Heart right ventricle (tissue), 16 donors: ENCODE measurements at regions not wholly inside any gene's neighbourhood (a gene's known extent, or its start where the extent isn't known, plus 50 kb on each side); places are given as distances from the start of the nearest gene placed in this dataset.
A peak's percentile ranks its signal among the peaks of the same experiment; 100 is the strongest.

Source experiments
- ATAC-seq, 8 donors: fragments of 200-7000 bp; cut with Tn5 transposase; one replicate each; pipeline ENCODE4 v1.9.1; 2020; ENCODE audit warnings: mild to moderate bottlenecking in 8 of 8, moderate library complexity in 8 of 8, moderate number of reproducible peaks in 1 of 8
- DNase-seq, 2 donors: peaks; one replicate each; pipeline ENCODE4 v3.0.0-alpha.2; 2020
- H3K27ac ChIP-seq, 10 donors: fragments of 200-600 bp; sonication (generic) in 2 of 10; one replicate each; pipeline versions ENCODE4 v1.5.0 to v1.8.0; 2020 to 2022; ENCODE audit warnings: mild to moderate bottlenecking in 3 of 10
- H3K27me3 ChIP-seq, 7 donors: fragments of 200-600 bp; one replicate each; pipeline ENCODE4 v1.8.0; 2021 to 2022; ENCODE audit warnings: mild to moderate bottlenecking in 2 of 7
- H3K36me3 ChIP-seq, 9 donors: fragments of 200-600 bp; sonication (generic) in 1 of 9; one replicate each; pipeline versions ENCODE4 v1.5.0 to v1.8.0; 2020 to 2022; ENCODE audit warnings: mild to moderate bottlenecking in 2 of 9
- H3K4me1 ChIP-seq, 9 donors: fragments of 200-600 bp; sonication (generic) in 1 of 9; one replicate each; pipeline versions ENCODE4 v1.5.0 to v1.8.0; 2020 to 2022; ENCODE audit warnings: mild to moderate bottlenecking in 4 of 9
- H3K4me3 ChIP-seq, 10 donors: fragments of 200-600 bp; sonication (generic) in 2 of 10; one replicate each; pipeline versions ENCODE4 v1.5.0 to v1.8.0; 2020 to 2022; ENCODE audit warnings: mild to moderate bottlenecking in 7 of 10, moderate library complexity in 2 of 10
- H3K9me3 ChIP-seq, 11 donors: fragments of 200-600 bp in 10 of 11; sonication (generic) in 2 of 11; one replicate each; pipeline versions ENCODE4 v1.5.0 to v1.8.0; 2013 to 2022; ENCODE audit warnings: mild to moderate bottlenecking in 2 of 11, control low read depth in 1 of 11, moderate library complexity in 1 of 11
- CTCF ChIP-seq, 9 donors: fragments of 200-600 bp; sonication (generic) in 2 of 9; IDR thresholded peaks; one replicate each; pipeline versions ENCODE4 v1.5.0 to v1.8.0; 2021 to 2022; ENCODE audit warnings: antibody characterized with exemption in 9 of 9, mild to moderate bottlenecking in 5 of 9, moderate library complexity in 1 of 9
- WGBS, 2 donors: extraction: QIAGEN DNeasy Blood & Tissue Kit; methylation state at CpG; one replicate each; pipeline ENCODE4 v1.1.7; 2013; ENCODE audit warnings: inconsistent platforms in 1 of 2; 5-methylcytosine and 5-hydroxymethylcytosine counted together
- intact Hi-C, 10 donors: fragments of 100-400 bp; cut with DNase I; formaldehyde crosslinking; loops; one replicate each; pipeline versions ENCODE4 v1.11.1 to v1.14.2; 2022
- donor health status: Arrhythmogenic right ventricular cardiomyopathy.
- donor health status: ischemic (EF 13 %, LVEDD 7.1; RV severe dilation, severe dysfunction).
- donor health status: healthy with polysubstance abuse.
- donor health status: DM: no; HTN: yes; CAD: no.
- donor health status: DM: no; HTN: no; CAD: no.
- donor health status: ischemic (EF 25% LVEDD 6.9; RV normal size, moderate dysfunction).
- donor health status: ischemic (EF 25% LVEDD 5.7; RV mildly dilated, moderate dysfunction).
- donor health status: healthy.
- donor health status: DM: yes; HTN: yes; CAD: no.
- donor health status: Ischemic cardiomyopathy.
- donor health status: ischemic (EF 35%, LVEDD 5.7; RV mildly dilated, moderate dysfunction).
- donor health status: nonischemic (EF 11% LVEDD 7.7; RV severe dilation, severe dysfunction).
- donor health status: DM: yes; HTN: yes; CAD: no.
- donor health status: PGD.
- donor health status: ischemic (EF 29% LVEDD 5.4; RV normal size, mild dysfunction).
- donor health status: nonischemic (EF 23%, LVEDD 6.1; RV moderate dilation, normal function).

GRCh38 chr4:19880206-19880605 lies 371.5 kb upstream of the SLIT2 start:
- 15 to 18% methylated on average over 5 of the region's 5 CpGs for whole genome bisulfite sequencing, 2 donors
- ATAC-seq (peak in 3 of 8 donors; percentile 21 to 55 (median 45)), DNase-seq (peak in 1 of 2 donors; percentile 11)
- H3K9me3 ChIP-seq: peaks cover 0 to 6% (median 0%) of the 10 kb centered on the region in 11 donors
- H3K36me3 ChIP-seq: no peaks in the 10 kb centered on the region
- no peak for TF ChIP-seq CTCF (IDR thresholded peaks at IDR 0.05)
- H3K27me3 ChIP-seq: no peaks in the 10 kb centered on the region
- no peak overlapping the region for H3K4me3 ChIP-seq
- H3K4me1 ChIP-seq: peaks cover 0 to 4% (median 0%) of the 10 kb centered on the region in 9 donors
- H3K27ac ChIP-seq: no peak overlapping the region
- intact Hi-C loops: no loop called here

GRCh38 chr4:19879330-19879729 lies 372.4 kb upstream of the SLIT2 start:
- Histone ChIP-seq H3K4me1 (peaks cover 0 to 4% (median 0%) of the 10 kb centered on the region in 9 donors), H3K9me3 (peaks cover 0 to 6% (median 0%) of the 10 kb centered on the region in 11 donors), H3K4me3 (no peak overlapping the region), H3K27me3 (no peaks in the 10 kb centered on the region), H3K27ac (no peak overlapping the region), H3K36me3 (no peaks in the 10 kb centered on the region)
- 73 to 81% methylated on average over 5 of the region's 5 CpGs for WGBS, 2 donors
- no peak for TF ChIP-seq CTCF (IDR thresholded peaks at IDR 0.05)
- DNase-seq (no peak), ATAC-seq (no peak)
- intact Hi-C loops: no loop called here

GRCh38 chr4:19857991-19858390 lies 393.7 kb upstream of the SLIT2 start:
- DNase-seq: no peak
- H3K4me3 ChIP-seq: no peak overlapping the region
- WGBS, 2 donors: 86 to 87% methylated on average over 1 of the region's 1 CpG
- intact Hi-C loops: no loop called here
- H3K27me3 ChIP-seq: no peaks in the 10 kb centered on the region
- H3K36me3 ChIP-seq: no peaks in the 10 kb centered on the region
- TF ChIP-seq CTCF (IDR thresholded peaks at IDR 0.05): no peak
- H3K4me1 ChIP-seq: no peaks in the 10 kb centered on the region
- H3K27ac ChIP-seq: no peak overlapping the region
- no peak for ATAC-seq
- H3K9me3 ChIP-seq: peaks cover 0 to 16% (median 0%) of the 10 kb centered on the region in 11 donors

GRCh38 chr4:19857380-19857779 lies 394.3 kb upstream of the SLIT2 start:
- Histone ChIP-seq H3K9me3 (peaks cover 0 to 15% (median 0%) of the 10 kb centered on the region in 11 donors), H3K4me3 (no peak overlapping the region), H3K4me1 (no peaks in the 10 kb centered on the region), H3K36me3 (no peaks in the 10 kb centered on the region), H3K27ac (no peak overlapping the region), H3K27me3 (no peaks in the 10 kb centered on the region)
- DNase-seq (no peak), ATAC-seq (no peak)
- TF ChIP-seq CTCF (IDR thresholded peaks at IDR 0.05): no peak
- 44 to 50% methylated on average over 2 of the region's 2 CpGs for WGBS, 2 donors
- intact Hi-C loops: no loop called here
